Prostate gland (tissue), 2 donors: ENCODE measurements at regions not wholly inside any gene's neighbourhood (a gene's known extent, or its start where the extent isn't known, plus 50 kb on each side); places are given as distances from the start of the nearest gene placed in this dataset.

Experiments used
- DNase-seq: peaks from one replicate; pipeline ENCODE4 v3.0.0-alpha.2; 2019; ENCODE audit warnings: low spot score
- H3K27ac ChIP-seq, 2 donors: fragments of 200-600 bp; sonication (generic); 2 replicates each; pipeline ENCODE4 v1.5.1; 2017 to 2019
- H3K27me3 ChIP-seq: fragments of 200-600 bp; sonication (generic); replicated peaks from 2 replicates; pipeline ENCODE4 v1.5.1; 2019; ENCODE audit not compliant: insufficient read depth
- H3K36me3 ChIP-seq, 2 donors: fragments of 200-600 bp; sonication (generic); 1 replicate in 1 of 2; 2 replicates in 1 of 2; pipeline versions ENCODE4 v1.5.1 to v1.8.1; 2017 to 2019
- H3K4me1 ChIP-seq: fragments of 200-600 bp; sonication (generic); replicated peaks from 2 replicates; pipeline ENCODE4 v1.5.1; 2019
- H3K4me3 ChIP-seq, 2 donors: fragments of 200-600 bp; sonication (generic); 2 replicates each; pipeline ENCODE4 v1.5.1; 2017 to 2019
- H3K9me3 ChIP-seq: fragments of 200-600 bp; sonication (generic); 2 replicates; pipeline ENCODE4 v1.5.1; 2017
- POLR2A ChIP-seq: fragments of 450-650 bp; IDR thresholded peaks from one replicate; pipeline ENCODE4 v1.6.1; 2016; ENCODE audit warnings: antibody characterized with exemption, mild to moderate bottlenecking
- POLR2AphosphoS5 ChIP-seq: sonication (generic); formaldehyde crosslinking; IDR thresholded peaks from one replicate; pipeline ENCODE4 v1.6.1; 2017; ENCODE audit warnings: antibody characterized with exemption
- WGBS: methylation state at CpG from one replicate; pipeline ENCODE4 v1.1.5; 2018; 5-methylcytosine and 5-hydroxymethylcytosine counted together
- intact Hi-C: fragments of 100-400 bp; cut with DNase I; formaldehyde crosslinking; loops from one replicate; pipeline ENCODE4 v1.14.2; 2022
- TF ChIP-seq, protein P1 (sequence below), 4 experiments: fragments of 200-600 bp in 2 of 4; fragments of 450-650 bp in 2 of 4; sonication (generic) in 2 of 4; IDR thresholded peaks; 1 replicate in 3 of 4; 2 replicates in 1 of 4; pipeline ENCODE4 v1.5.1; 2016 to 2019; ENCODE audit warnings: antibody characterized with exemption in 4 of 4, mild to moderate bottlenecking in 2 of 4, moderate library complexity in 2 of 4

DNA sequence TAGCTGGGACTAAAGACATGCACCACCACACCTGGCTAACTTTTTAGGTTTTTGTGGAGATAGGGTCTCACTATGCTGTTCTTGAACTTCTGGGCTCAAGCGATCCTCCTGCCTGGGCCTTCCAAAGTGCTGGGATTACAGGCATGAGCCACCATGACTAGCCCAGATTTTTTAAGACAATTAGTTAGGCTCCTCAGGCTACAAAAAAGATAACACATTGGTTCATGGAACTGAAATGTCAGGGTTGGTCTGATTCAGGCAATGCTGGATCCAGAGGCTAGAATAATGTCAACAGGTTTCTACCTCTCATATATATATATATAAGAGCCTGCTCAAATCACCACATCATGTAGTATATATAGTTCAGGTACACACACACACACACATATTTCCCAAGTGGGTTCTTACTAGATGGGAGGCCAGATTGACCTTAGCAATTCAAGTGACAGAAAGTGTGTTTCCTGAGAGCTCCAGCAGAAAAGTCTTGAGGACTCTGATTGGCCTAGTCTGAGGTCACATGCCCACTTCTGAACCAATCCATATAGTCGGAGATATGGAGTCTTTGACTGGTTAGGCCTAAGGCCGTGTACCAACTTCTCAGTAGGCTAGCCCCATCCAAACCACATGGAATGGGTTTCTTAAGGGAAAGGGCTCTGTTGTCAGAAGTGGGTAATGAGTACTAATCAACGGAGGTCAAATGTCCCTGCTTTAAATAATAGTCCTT, 72.6 kb upstream of the LAPTM4A start:
- H3K36me3 ChIP-seq = no peaks in the 10 kb centered on the region
- H3K27ac ChIP-seq = no peak overlapping the region
- no peaks in the 10 kb centered on the region for H3K27me3 ChIP-seq
- 94% methylated on average over 4 of the region's 4 CpGs for WGBS
- intact Hi-C loops = no loop called here
- no peaks in the 10 kb centered on the region for H3K9me3 ChIP-seq
- H3K4me1 ChIP-seq = no peaks in the 10 kb centered on the region
- no peak for DNase-seq
- H3K4me3 ChIP-seq = no peak overlapping the region
- TF ChIP-seq POLR2AphosphoS5 = no peak
- TF ChIP-seq POLR2A = no peak
- TF ChIP-seq, protein P1, sequence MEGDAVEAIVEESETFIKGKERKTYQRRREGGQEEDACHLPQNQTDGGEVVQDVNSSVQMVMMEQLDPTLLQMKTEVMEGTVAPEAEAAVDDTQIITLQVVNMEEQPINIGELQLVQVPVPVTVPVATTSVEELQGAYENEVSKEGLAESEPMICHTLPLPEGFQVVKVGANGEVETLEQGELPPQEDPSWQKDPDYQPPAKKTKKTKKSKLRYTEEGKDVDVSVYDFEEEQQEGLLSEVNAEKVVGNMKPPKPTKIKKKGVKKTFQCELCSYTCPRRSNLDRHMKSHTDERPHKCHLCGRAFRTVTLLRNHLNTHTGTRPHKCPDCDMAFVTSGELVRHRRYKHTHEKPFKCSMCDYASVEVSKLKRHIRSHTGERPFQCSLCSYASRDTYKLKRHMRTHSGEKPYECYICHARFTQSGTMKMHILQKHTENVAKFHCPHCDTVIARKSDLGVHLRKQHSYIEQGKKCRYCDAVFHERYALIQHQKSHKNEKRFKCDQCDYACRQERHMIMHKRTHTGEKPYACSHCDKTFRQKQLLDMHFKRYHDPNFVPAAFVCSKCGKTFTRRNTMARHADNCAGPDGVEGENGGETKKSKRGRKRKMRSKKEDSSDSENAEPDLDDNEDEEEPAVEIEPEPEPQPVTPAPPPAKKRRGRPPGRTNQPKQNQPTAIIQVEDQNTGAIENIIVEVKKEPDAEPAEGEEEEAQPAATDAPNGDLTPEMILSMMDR (IDR thresholded peaks at IDR 0.05) = no peak

- H3K27ac ChIP-seq = no peak overlapping the region
- intact Hi-C loops = no loop called here
- no peak for DNase-seq
- 69% methylated on average over 5 of the region's 5 CpGs for WGBS
- TF ChIP-seq, protein P1 (IDR thresholded peaks at IDR 0.05) = no peak
- TF ChIP-seq POLR2A = no peak
- TF ChIP-seq POLR2AphosphoS5 = no peak
- H3K36me3 ChIP-seq = no peaks in the 10 kb centered on the region
- no peaks in the 10 kb centered on the region for H3K4me1 ChIP-seq
- no peaks in the 10 kb centered on the region for H3K27me3 ChIP-seq
- no peak overlapping the region for H3K4me3 ChIP-seq
- no peaks in the 10 kb centered on the region for H3K9me3 ChIP-seq
These were observed 71.4 kb upstream of the LAPTM4A start for GRCh38 chr2:20122864-20123263.

DNA sequence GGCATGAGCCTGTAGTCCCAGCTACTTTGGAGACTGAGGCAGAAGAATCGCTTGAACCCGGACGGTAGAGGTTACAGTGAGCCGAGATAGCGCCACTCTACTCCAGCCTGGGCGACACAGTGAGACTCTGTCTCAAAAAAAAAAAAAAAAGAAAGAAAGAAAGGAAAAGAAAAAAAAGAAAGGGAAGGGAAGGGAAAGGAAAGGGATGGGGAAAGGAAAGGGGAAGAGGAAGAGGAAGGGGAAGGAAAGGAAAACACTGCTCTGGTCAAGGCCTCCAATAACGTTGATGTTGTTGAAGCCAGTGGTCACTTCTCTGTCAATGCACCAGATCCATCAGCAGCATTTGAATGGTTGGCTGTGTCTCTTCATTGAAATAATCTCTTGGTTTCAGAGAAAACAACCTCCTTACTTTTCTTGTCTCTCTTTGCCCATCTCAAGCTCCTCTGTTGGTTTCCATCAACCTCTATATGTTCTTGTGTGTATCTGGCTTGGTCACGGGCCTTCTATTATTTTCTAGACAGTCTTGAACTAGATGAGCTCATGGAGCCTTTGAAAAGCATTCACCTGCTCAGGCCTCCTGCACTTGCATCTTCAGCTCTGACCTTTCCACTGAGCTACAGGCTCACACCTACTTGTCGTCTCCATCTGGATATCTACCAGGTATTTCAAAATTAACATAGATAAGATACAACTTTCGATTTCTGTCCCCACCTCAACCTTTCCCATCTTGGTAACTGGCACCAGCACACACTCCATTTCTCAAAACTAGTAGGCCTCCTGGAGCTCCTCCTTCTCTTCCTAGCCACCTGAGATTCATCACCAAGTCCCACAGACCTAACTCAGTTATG, 69.4 kb upstream of the LAPTM4A start:
- TF ChIP-seq, protein P1 (IDR thresholded peaks at IDR 0.05) = no peak
- TF ChIP-seq POLR2A (no peak), POLR2AphosphoS5 (no peak)
- intact Hi-C loops = no loop called here
- Histone ChIP-seq H3K27ac (no peak overlapping the region), H3K36me3 (no peaks in the 10 kb centered on the region), H3K27me3 (no peaks in the 10 kb centered on the region), H3K4me3 (no peak overlapping the region), H3K4me1 (no peaks in the 10 kb centered on the region), H3K9me3 (no peaks in the 10 kb centered on the region)
- no peak for DNase-seq
- WGBS = 96% methylated on average over 10 of the region's 10 CpGs

- Histone ChIP-seq H3K36me3 (no peaks in the 10 kb centered on the region), H3K4me1 (no peaks in the 10 kb centered on the region), H3K9me3 (no peaks in the 10 kb centered on the region), H3K27ac (no peak overlapping the region), H3K27me3 (no peaks in the 10 kb centered on the region), H3K4me3 (no peak overlapping the region)
- no peak for DNase-seq
- 74% methylated on average over 8 of the region's 8 CpGs for WGBS
- TF ChIP-seq POLR2AphosphoS5 = no peak
- TF ChIP-seq, protein P1 (IDR thresholded peaks at IDR 0.05) = no peak
- TF ChIP-seq POLR2A = no peak
- intact Hi-C loops = no loop called here
These were observed 66.6 kb upstream of the LAPTM4A start for GRCh38 chr2:20118051-20118450.
